ENCODE measurements at regions not wholly inside any gene's neighbourhood (a gene's known extent, or its start where the extent isn't known, plus 50 kb on each side); places are given as distances from the start of the nearest gene placed in this dataset.

- H3K36me3 Mint-ChIP-seq = no peaks in the 10 kb centered on the region
- Histone ChIP-seq H3K4me1 (ENCODE audit: control insufficient read depth, insufficient read depth, low read length, poor library complexity, severe bottlenecking) (no peaks in the 10 kb centered on the region), H3K9me3 (ENCODE audit: control insufficient read depth in 2 of 2, low read length in 2 of 2) (no peaks in the 10 kb centered on the region), H3K27ac (ENCODE audit: insufficient read depth, low read length, poor library complexity, severe bottlenecking) (no peak overlapping the region), H3K4me3 (ENCODE audit: low read depth, low read length) (no peak overlapping the region), H3K27me3 (ENCODE audit: control insufficient read depth, insufficient read depth, low read length) (no peaks in the 10 kb centered on the region), H3K36me3 (ENCODE audit: control insufficient read depth, insufficient read depth, low read length) (no peaks in the 10 kb centered on the region)
- ATAC-seq (ENCODE audit: low read depth in 2 of 2) (no peak), DNase-seq (no peak)
- H3K27ac Mint-ChIP-seq = no peak overlapping the region
- peaks cover 4% of the 10 kb centered on the region for H3K27me3 Mint-ChIP-seq
- no peaks in the 10 kb centered on the region for H3K4me1 Mint-ChIP-seq
- peaks cover 0 to 7% (median 5%) of the 10 kb centered on the region in 7 donors for H3K9me3 Mint-ChIP-seq
- H3K4me3 Mint-ChIP-seq = no peak overlapping the region
Observed at GRCh38 chr4:177855507-177856197, 413.4 kb upstream of the AGA start.

GRCh38 chr4:177860171-177860570 is 417.9 kb upstream of the AGA start:
- Mint-ChIP-seq H3K27ac (no peak overlapping the region), H3K9me3 (peaks cover 0 to 3% (median 2%) of the 10 kb centered on the region in 7 donors), H3K36me3 (no peaks in the 10 kb centered on the region), H3K27me3 (peaks cover 4% of the 10 kb centered on the region), H3K4me1 (no peaks in the 10 kb centered on the region), H3K4me3 (no peak overlapping the region)
- Histone ChIP-seq H3K27ac (ENCODE audit: insufficient read depth, low read length, poor library complexity, severe bottlenecking) (no peak overlapping the region), H3K36me3 (ENCODE audit: control insufficient read depth, insufficient read depth, low read length) (no peaks in the 10 kb centered on the region), H3K4me3 (ENCODE audit: low read depth, low read length) (no peak overlapping the region), H3K9me3 (ENCODE audit: control insufficient read depth in 2 of 2, low read length in 2 of 2) (no peaks in the 10 kb centered on the region), H3K4me1 (ENCODE audit: control insufficient read depth, insufficient read depth, low read length, poor library complexity, severe bottlenecking) (no peaks in the 10 kb centered on the region), H3K27me3 (ENCODE audit: control insufficient read depth, insufficient read depth, low read length) (no peaks in the 10 kb centered on the region)
- ATAC-seq (ENCODE audit: low read depth in 2 of 2) (no peak), DNase-seq (no peak)

GRCh38 chr4:177861551-177862094 is 419.4 kb upstream of the AGA start:
- no peaks in the 10 kb centered on the region for H3K27me3 Mint-ChIP-seq
- no peak overlapping the region for H3K4me3 Mint-ChIP-seq
- H3K27ac Mint-ChIP-seq = no peak overlapping the region
- H3K36me3 Mint-ChIP-seq = no peaks in the 10 kb centered on the region
- H3K27ac ChIP-seq (ENCODE audit: insufficient read depth, low read length, poor library complexity, severe bottlenecking) = no peak overlapping the region
- H3K4me1 ChIP-seq (ENCODE audit: control insufficient read depth, insufficient read depth, low read length, poor library complexity, severe bottlenecking) = no peaks in the 10 kb centered on the region
- no peak for ATAC-seq (ENCODE audit: low read depth in 2 of 2)
- no peaks in the 10 kb centered on the region for H3K27me3 ChIP-seq (ENCODE audit: control insufficient read depth, insufficient read depth, low read length)
- H3K9me3 Mint-ChIP-seq = peaks cover 0 to 8% (median 2%) of the 10 kb centered on the region in 7 donors
- H3K9me3 ChIP-seq (ENCODE audit: control insufficient read depth in 2 of 2, low read length in 2 of 2) = no peaks in the 10 kb centered on the region
- no peaks in the 10 kb centered on the region for H3K36me3 ChIP-seq (ENCODE audit: control insufficient read depth, insufficient read depth, low read length)
- H3K4me3 ChIP-seq (ENCODE audit: low read depth, low read length) = no peak overlapping the region
- no peak for DNase-seq
- no peaks in the 10 kb centered on the region for H3K4me1 Mint-ChIP-seq

- Histone ChIP-seq H3K27ac (ENCODE audit: insufficient read depth, low read length, poor library complexity, severe bottlenecking) (no peak overlapping the region), H3K36me3 (ENCODE audit: control insufficient read depth, insufficient read depth, low read length) (no peaks in the 10 kb centered on the region), H3K27me3 (ENCODE audit: control insufficient read depth, insufficient read depth, low read length) (no peaks in the 10 kb centered on the region), H3K4me3 (ENCODE audit: low read depth, low read length) (no peak overlapping the region), H3K9me3 (ENCODE audit: control insufficient read depth in 2 of 2, low read length in 2 of 2) (no peaks in the 10 kb centered on the region), H3K4me1 (ENCODE audit: control insufficient read depth, insufficient read depth, low read length, poor library complexity, severe bottlenecking) (no peaks in the 10 kb centered on the region)
- Mint-ChIP-seq H3K36me3 (no peaks in the 10 kb centered on the region), H3K27ac (no peak overlapping the region), H3K4me3 (no peak overlapping the region), H3K4me1 (no peaks in the 10 kb centered on the region), H3K27me3 (no peaks in the 10 kb centered on the region), H3K9me3 (peaks cover 0 to 9% (median 2%) of the 10 kb centered on the region in 7 donors)
- ATAC-seq (ENCODE audit: low read depth in 2 of 2) (no peak), DNase-seq (no peak)
Observed at GRCh38 chr4:177862541-177863176, 420.4 kb upstream of the AGA start.

DNA sequence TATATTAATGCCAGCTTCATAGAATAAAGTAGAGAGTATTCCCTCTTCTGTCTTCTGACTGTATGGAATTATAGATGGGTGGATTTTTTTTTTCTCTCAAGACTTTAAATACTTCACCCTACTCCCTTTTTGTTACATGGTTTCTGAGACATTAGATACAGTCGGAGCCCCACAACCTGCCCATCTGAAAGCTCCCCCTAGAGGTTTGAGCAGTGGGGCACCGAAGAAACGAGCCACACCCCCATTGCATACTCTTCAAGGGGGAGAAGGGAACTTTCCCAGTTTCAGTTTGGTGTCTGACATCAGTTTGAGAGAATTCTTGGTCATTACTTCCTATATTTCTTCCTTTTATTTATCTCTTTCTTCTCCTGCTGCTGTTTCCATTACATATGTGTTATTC is 437.6 kb upstream of the AGA start:
- Mint-ChIP-seq H3K36me3 (no peaks in the 10 kb centered on the region), H3K9me3 (peaks cover 0 to 7% (median 2%) of the 10 kb centered on the region in 7 donors), H3K4me1 (no peaks in the 10 kb centered on the region), H3K27me3 (no peaks in the 10 kb centered on the region), H3K27ac (no peak overlapping the region), H3K4me3 (no peak overlapping the region)
- no peaks in the 10 kb centered on the region for H3K9me3 ChIP-seq (ENCODE audit: control insufficient read depth in 2 of 2, low read length in 2 of 2)
- ATAC-seq (ENCODE audit: low read depth in 2 of 2) = no peak
- no peak overlapping the region for H3K4me3 ChIP-seq (ENCODE audit: low read depth, low read length)
- H3K27ac ChIP-seq (ENCODE audit: insufficient read depth, low read length, poor library complexity, severe bottlenecking) = no peak overlapping the region
- H3K4me1 ChIP-seq (ENCODE audit: control insufficient read depth, insufficient read depth, low read length, poor library complexity, severe bottlenecking) = no peaks in the 10 kb centered on the region
- DNase-seq = no peak
- H3K36me3 ChIP-seq (ENCODE audit: control insufficient read depth, insufficient read depth, low read length) = no peaks in the 10 kb centered on the region
- H3K27me3 ChIP-seq (ENCODE audit: control insufficient read depth, insufficient read depth, low read length) = no peaks in the 10 kb centered on the region

DNA sequence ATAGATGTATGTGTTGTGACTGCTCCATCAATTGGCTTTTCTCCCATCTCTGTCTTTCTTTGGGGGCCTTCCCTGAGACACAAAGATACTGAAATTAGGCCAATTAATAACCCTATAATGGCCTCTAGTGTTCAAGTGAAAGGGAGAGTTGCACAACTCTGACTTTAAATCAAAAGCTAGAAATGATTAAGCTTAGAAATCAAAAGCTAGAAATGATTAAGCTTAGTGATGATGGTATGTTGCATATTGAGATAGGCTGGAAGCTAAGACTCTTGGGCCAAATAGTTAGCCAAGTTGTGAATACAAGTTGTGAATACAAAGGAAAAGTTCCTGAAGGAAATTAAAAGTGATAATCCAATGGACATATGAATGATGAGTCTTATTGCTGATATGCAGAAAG is 452.9 kb upstream of the AGA start:
- H3K9me3 Mint-ChIP-seq = peaks cover 1 to 9% (median 3%) of the 10 kb centered on the region in 7 donors
- Histone ChIP-seq H3K27ac (ENCODE audit: insufficient read depth, low read length, poor library complexity, severe bottlenecking) (no peak overlapping the region), H3K27me3 (ENCODE audit: control insufficient read depth, insufficient read depth, low read length) (no peaks in the 10 kb centered on the region), H3K4me1 (ENCODE audit: control insufficient read depth, insufficient read depth, low read length, poor library complexity, severe bottlenecking) (no peaks in the 10 kb centered on the region), H3K4me3 (ENCODE audit: low read depth, low read length) (no peak overlapping the region), H3K36me3 (ENCODE audit: control insufficient read depth, insufficient read depth, low read length) (no peaks in the 10 kb centered on the region), H3K9me3 (ENCODE audit: control insufficient read depth in 2 of 2, low read length in 2 of 2) (no peaks in the 10 kb centered on the region)
- no peak overlapping the region for H3K27ac Mint-ChIP-seq
- H3K27me3 Mint-ChIP-seq = no peaks in the 10 kb centered on the region
- no peak for DNase-seq
- no peaks in the 10 kb centered on the region for H3K36me3 Mint-ChIP-seq
- no peak for ATAC-seq (ENCODE audit: low read depth in 2 of 2)
- no peaks in the 10 kb centered on the region for H3K4me1 Mint-ChIP-seq
- no peak overlapping the region for H3K4me3 Mint-ChIP-seq

- Mint-ChIP-seq H3K9me3 (peaks cover 0 to 4% (median 3%) of the 10 kb centered on the region in 7 donors), H3K36me3 (no peaks in the 10 kb centered on the region), H3K27ac (no peak overlapping the region), H3K4me1 (no peaks in the 10 kb centered on the region), H3K27me3 (no peaks in the 10 kb centered on the region), H3K4me3 (no peak overlapping the region)
- no peaks in the 10 kb centered on the region for H3K36me3 ChIP-seq (ENCODE audit: control insufficient read depth, insufficient read depth, low read length)
- no peak overlapping the region for H3K4me3 ChIP-seq (ENCODE audit: low read depth, low read length)
- DNase-seq = no peak
- no peaks in the 10 kb centered on the region for H3K4me1 ChIP-seq (ENCODE audit: control insufficient read depth, insufficient read depth, low read length, poor library complexity, severe bottlenecking)
- no peak for ATAC-seq (ENCODE audit: low read depth in 2 of 2)
- no peaks in the 10 kb centered on the region for H3K9me3 ChIP-seq (ENCODE audit: control insufficient read depth in 2 of 2, low read length in 2 of 2)
- H3K27ac ChIP-seq (ENCODE audit: insufficient read depth, low read length, poor library complexity, severe bottlenecking) = no peak overlapping the region
- H3K27me3 ChIP-seq (ENCODE audit: control insufficient read depth, insufficient read depth, low read length) = no peaks in the 10 kb centered on the region
Observed at GRCh38 chr4:177901786-177902185, 459.5 kb upstream of the AGA start.

GRCh38 chr4:177902386-177902785 is 460.1 kb upstream of the AGA start:
- DNase-seq = no peak
- H3K9me3 ChIP-seq (ENCODE audit: control insufficient read depth in 2 of 2, low read length in 2 of 2) = no peaks in the 10 kb centered on the region
- H3K4me3 Mint-ChIP-seq = no peak overlapping the region
- no peaks in the 10 kb centered on the region for H3K4me1 Mint-ChIP-seq
- no peak overlapping the region for H3K27ac ChIP-seq (ENCODE audit: insufficient read depth, low read length, poor library complexity, severe bottlenecking)
- H3K4me3 ChIP-seq (ENCODE audit: low read depth, low read length) = no peak overlapping the region
- H3K27me3 Mint-ChIP-seq = no peaks in the 10 kb centered on the region
- no peaks in the 10 kb centered on the region for H3K27me3 ChIP-seq (ENCODE audit: control insufficient read depth, insufficient read depth, low read length)
- no peaks in the 10 kb centered on the region for H3K4me1 ChIP-seq (ENCODE audit: control insufficient read depth, insufficient read depth, low read length, poor library complexity, severe bottlenecking)
- peaks cover 0 to 4% (median 3%) of the 10 kb centered on the region in 7 donors for H3K9me3 Mint-ChIP-seq
- H3K36me3 ChIP-seq (ENCODE audit: control insufficient read depth, insufficient read depth, low read length) = no peaks in the 10 kb centered on the region
- no peak for ATAC-seq (ENCODE audit: low read depth in 2 of 2)
- no peak overlapping the region for H3K27ac Mint-ChIP-seq
- no peaks in the 10 kb centered on the region for H3K36me3 Mint-ChIP-seq
